Central memory CD8-positive, alpha-beta T cell (primary cell): ENCODE measurements at regions not wholly inside any gene's neighbourhood (a gene's known extent, or its start where the extent isn't known, plus 50 kb on each side); places are given as distances from the start of the nearest gene placed in this dataset.

Experiments used
- ATAC-seq: fragments of 150-1000 bp; cut with Tn5 transposase; replicated peaks from 2 replicates; pipeline ENCODE4 v1.10.0; 2022; ENCODE audit warnings: mild to moderate bottlenecking, moderate FRiP score, moderate number of reproducible peaks; ENCODE audit not compliant: poor library complexity, severe bottlenecking; ENCODE audit errors: extremely low read depth
- DNase-seq, 2 donors: peaks; one replicate each; pipeline ENCODE4 v3.0.0; 2021; ENCODE audit warnings: low spot score in 2 of 2
- H3K27ac Mint-ChIP-seq: one replicate; pipeline ENCODE4 v1.8.0; 2022; ENCODE audit warnings: low read depth, mild to moderate bottlenecking, moderate library complexity, mixed read lengths
- H3K27me3 Mint-ChIP-seq: one replicate; pipeline ENCODE4 v1.8.0; 2022; ENCODE audit warnings: mixed read lengths
- H3K36me3 Mint-ChIP-seq: one replicate; pipeline ENCODE4 v1.8.0; 2022; ENCODE audit warnings: mild to moderate bottlenecking, moderate library complexity, mixed read lengths; ENCODE audit not compliant: insufficient read depth
- H3K4me1 Mint-ChIP-seq: one replicate; pipeline ENCODE4 v1.8.0; 2022; ENCODE audit warnings: mixed read lengths
- H3K4me3 Mint-ChIP-seq: one replicate; pipeline ENCODE4 v1.8.0; 2022; ENCODE audit warnings: mild to moderate bottlenecking, moderate library complexity, mixed read lengths
- H3K9me3 Mint-ChIP-seq: one replicate; pipeline ENCODE4 v1.8.0; 2022; ENCODE audit warnings: mixed read lengths

DNA sequence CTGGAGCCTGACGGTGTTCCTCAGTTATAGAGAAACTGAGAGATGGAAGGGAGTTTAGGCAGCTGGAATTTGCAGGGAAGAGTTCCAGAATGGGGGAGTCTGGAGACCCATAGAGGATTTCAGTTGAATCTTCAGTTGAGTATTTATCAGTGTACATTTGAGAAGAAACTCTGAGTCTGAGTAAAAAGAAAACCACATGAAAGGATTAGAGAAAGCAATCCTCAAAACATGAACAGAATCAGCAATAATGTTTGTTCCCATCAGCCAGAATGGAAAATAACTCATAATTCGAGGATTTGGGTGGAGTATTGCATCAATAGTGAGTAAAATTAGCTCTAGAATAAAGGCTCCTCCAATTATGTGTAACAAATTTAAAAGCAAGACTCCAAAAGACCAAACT is 130.0 kb upstream of the AHR start:
- Mint-ChIP-seq H3K9me3 (no peaks in the 10 kb centered on the region), H3K4me1 (peaks cover 7% of the 10 kb centered on the region), H3K27ac (no peak overlapping the region), H3K4me3 (no peak overlapping the region), H3K36me3 (peaks cover 3% of the 10 kb centered on the region), H3K27me3 (no peaks in the 10 kb centered on the region)
- DNase-seq (no peak), ATAC-seq (no peak)

DNA sequence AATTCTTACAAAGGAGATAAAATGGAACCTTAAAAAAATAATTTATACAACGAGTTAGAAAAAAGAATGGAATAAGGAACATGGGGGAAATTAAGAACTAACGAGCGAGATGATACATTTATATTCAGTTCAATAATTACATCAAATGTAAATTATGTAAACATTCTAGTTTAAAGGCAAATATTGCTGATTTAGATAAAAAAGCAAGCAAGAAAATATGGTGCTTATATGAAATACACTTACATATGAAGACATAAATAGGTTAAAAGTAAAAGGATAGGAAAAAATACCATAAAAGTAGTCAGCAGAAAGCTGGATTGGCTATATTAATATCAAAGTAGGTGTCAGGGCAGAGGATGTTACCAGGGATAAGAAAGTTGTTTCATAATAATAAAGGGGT is 127.0 kb upstream of the AHR start:
- H3K27me3 Mint-ChIP-seq: peaks cover 6% of the 10 kb centered on the region
- H3K27ac Mint-ChIP-seq: no peak overlapping the region
- DNase-seq (no peak), ATAC-seq (no peak)
- no peak overlapping the region for H3K4me3 Mint-ChIP-seq
- H3K9me3 Mint-ChIP-seq: peaks cover 4% of the 10 kb centered on the region
- peaks cover 3% of the 10 kb centered on the region for H3K36me3 Mint-ChIP-seq
- H3K4me1 Mint-ChIP-seq: peaks cover 7% of the 10 kb centered on the region

DNA sequence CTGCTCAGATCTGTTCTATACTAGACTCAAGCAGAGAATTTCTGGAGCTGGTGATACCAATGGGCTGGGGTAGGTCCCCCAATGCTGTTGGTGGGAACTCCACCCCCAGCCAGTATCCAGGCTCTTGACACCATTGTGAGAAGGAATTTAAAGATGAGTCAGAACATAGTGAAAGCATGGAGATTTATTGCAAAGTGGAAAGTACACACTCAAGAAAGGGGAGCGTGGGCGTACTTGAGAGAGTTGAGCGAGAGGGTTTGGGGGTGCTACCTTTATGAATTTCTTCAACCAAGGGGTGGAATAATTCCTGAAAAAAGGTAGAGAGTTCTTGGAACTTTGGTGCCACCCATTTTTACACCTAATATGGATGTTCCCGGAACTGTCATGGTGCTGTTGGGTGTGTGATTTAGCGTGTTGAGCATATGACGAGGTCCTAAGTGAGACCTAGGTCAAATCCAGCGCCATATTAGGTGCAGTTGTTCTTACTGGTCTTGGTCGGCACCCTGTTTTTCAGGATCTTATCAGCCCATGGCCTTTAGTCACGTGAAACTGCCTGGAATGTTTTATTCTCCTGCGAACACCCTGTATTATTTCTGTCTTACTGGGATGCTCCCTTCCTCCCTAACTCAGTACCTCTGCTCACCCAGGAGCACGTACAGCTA is 122.0 kb upstream of the AHR start:
- no peak overlapping the region for H3K27ac Mint-ChIP-seq
- no peaks in the 10 kb centered on the region for H3K36me3 Mint-ChIP-seq
- peaks cover 22% of the 10 kb centered on the region for H3K27me3 Mint-ChIP-seq
- DNase-seq: no peak
- no peak for ATAC-seq
- H3K4me1 Mint-ChIP-seq: no peaks in the 10 kb centered on the region
- H3K9me3 Mint-ChIP-seq: peaks cover 4% of the 10 kb centered on the region
- no peak overlapping the region for H3K4me3 Mint-ChIP-seq

DNA sequence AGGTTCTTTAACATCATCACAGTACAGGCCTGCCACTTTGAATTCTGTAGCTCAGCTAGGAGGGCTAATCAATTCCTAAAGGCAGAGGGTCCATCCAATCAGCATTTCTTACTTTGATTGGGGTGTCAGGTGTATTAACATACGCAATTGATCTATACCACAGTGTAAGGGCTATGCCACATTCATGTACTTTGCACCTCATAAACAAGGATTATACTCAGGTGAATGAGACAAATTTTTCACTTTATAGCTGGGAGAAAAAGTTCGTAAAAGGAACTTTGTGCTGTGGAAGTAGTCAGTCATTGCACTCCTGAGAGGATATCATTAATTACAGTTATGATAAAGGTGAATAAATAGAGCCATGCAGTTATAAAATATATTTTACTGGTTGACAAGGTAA is 119.9 kb upstream of the AHR start:
- no peaks in the 10 kb centered on the region for H3K4me1 Mint-ChIP-seq
- peaks cover 30% of the 10 kb centered on the region for H3K27me3 Mint-ChIP-seq
- peaks cover 4% of the 10 kb centered on the region for H3K9me3 Mint-ChIP-seq
- ATAC-seq (no peak), DNase-seq (no peak)
- H3K27ac Mint-ChIP-seq: no peak overlapping the region
- no peaks in the 10 kb centered on the region for H3K36me3 Mint-ChIP-seq
- no peak overlapping the region for H3K4me3 Mint-ChIP-seq

DNA sequence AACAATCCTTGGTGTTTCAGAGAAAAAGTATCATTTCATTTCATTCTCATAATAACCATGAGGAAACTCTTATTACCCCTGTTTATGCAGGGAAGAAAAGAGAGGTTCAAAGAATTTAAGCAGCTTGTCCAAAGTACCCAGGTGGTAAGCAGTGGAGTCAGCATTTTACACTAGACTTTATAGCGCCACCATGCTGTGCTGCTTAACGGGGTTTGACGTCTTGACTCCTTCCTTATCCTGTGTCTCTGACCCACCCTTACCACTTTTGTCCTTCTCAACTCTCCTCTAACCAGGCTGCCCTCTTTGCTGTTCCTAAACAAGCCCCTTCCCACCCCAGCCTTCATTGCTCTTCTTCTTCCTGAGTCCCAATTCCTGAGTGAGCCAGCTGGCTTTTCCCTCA is 117.0 kb upstream of the AHR start:
- DNase-seq (no peak), ATAC-seq (no peak)
- Mint-ChIP-seq H3K27me3 (peaks cover 23% of the 10 kb centered on the region), H3K4me3 (no peak overlapping the region), H3K4me1 (peaks cover 5% of the 10 kb centered on the region), H3K9me3 (no peaks in the 10 kb centered on the region), H3K27ac (no peak overlapping the region), H3K36me3 (no peaks in the 10 kb centered on the region)

DNA sequence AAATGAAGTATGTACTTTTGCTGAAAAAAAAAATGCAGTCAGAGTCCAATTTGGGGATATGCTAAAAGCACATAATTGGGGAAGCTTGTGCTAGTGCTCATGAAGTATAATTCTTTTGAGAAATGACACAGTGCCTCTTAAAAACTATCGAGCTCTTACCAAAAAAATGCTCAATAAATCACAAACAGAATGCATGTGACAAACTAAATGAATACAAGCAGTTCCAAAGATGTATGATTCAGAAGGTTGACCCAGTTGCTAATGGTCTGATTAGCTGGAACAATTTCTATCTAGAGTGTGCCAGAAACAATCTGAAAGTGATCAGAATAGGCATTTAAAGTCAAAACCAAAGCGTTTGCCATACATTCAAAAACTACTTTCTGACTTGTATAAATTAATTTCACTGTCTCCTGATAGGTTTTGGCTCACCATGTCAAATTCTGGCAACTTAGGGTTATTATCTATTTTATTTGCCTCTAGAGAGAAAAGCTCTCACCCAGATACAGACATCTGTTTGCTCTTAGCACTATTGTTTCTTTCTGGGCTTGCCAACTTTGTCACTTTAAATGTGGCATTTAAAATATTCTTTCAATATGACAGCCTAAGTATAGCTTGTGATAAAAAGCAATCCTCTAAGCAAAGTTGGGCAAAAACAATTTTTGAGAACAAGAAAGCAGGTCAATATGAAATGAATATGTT is 114.7 kb upstream of the AHR start:
- DNase-seq: no peak
- Mint-ChIP-seq H3K9me3 (no peaks in the 10 kb centered on the region), H3K27me3 (peaks cover 19% of the 10 kb centered on the region), H3K4me1 (peaks cover 5% of the 10 kb centered on the region), H3K4me3 (no peak overlapping the region), H3K36me3 (no peaks in the 10 kb centered on the region), H3K27ac (no peak overlapping the region)
- no peak for ATAC-seq

DNA sequence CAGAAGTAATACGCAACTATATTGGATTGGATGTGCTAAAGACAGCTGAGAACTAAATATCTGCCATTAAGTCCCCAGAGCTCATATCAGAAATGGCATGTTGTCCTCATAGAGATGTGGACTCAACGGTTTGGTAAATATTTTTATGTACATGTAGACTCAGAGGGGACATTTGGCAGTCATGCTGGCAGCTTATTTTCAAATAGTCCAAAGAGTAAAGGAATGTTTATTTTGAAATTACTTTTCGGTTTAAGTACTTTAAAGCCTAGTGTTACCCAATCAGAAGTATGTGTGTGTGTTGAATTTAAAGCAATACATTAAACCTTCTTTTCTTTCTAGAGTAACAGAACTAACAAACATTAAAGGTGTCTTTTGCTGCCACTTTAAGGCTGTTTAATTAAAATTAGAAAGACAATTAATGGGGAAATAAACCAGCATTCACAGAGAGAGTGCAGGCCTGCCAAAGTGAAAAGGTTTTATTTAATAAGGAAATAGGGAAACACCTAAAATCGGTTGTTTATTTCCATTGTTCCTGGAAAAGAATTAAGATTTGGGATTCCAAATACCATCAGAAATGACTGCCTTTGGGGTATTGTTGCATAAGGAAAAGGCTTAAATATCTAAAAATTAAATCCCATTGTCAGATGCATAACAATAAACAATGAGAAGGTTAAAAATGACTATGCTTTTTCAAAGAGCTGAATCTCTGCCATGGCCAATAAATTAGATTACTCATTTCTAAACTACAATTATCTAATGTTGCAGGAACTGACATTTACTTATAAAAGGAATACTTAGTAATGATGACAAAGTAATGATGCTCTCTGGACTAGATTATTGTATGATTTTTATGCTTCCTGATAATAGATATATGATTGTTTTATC is 113.4 kb upstream of the AHR start:
- no peak for ATAC-seq
- Mint-ChIP-seq H3K4me1 (peaks cover 5% of the 10 kb centered on the region), H3K9me3 (no peaks in the 10 kb centered on the region), H3K27ac (no peak overlapping the region), H3K36me3 (no peaks in the 10 kb centered on the region), H3K4me3 (no peak overlapping the region), H3K27me3 (peaks cover 19% of the 10 kb centered on the region)
- DNase-seq: no peak

DNA sequence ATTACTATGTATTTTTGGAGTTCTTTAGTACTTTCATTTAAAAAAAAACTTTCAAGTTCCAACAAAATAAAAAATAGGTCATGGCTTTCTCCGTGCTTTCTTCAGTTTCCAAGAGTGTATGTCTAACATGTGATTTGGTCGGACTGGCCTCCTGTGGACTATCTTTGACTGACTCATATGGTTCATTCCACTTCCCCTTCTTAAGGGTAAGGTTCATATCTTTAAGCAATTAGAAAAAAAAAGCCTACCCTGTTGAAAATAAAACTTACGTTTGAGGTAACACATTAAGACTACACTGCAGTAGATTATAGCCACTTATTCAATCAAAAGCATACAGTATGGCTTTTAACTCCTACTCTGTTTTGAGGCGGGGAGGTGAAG is 112.8 kb upstream of the AHR start:
- ATAC-seq (no peak), DNase-seq (no peak)
- Mint-ChIP-seq H3K9me3 (no peaks in the 10 kb centered on the region), H3K4me3 (no peak overlapping the region), H3K4me1 (peaks cover 5% of the 10 kb centered on the region), H3K27me3 (peaks cover 16% of the 10 kb centered on the region), H3K36me3 (no peaks in the 10 kb centered on the region), H3K27ac (no peak overlapping the region)

DNA sequence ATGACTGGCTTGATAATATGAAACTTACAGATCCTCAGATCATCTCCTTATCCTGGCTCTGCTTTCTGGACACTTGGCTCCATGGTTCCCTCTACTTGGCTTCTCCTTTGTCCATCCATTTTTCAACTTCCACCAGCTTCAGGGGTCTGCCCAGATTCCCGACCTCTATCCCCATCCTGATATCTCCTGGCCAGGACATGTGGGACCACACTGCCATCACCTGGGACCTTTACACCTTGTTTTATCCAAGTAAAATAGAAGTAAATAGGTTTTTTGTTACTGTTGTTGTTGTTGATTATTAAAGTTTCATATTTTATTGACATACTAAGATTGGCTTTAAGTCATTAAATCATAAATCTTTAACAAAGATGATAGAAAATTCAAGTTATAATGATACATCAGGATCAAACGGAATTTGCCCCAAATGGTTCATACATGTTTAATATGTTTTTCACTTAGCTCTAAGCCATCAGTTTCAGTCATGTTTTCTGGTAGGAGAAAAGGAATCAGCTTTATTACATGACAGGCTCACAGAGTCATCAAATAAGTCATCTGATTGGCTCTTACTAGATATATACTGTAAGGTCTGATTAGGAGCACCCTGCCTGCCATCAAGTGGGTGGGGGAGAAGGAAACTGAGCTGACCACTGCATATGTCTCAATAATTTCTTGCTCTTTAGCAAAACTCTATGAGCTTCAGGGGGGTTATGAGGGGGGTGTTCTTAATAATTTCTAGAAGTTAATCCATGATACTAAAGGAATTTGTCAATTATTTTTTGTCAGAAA is 111.5 kb upstream of the AHR start:
- Mint-ChIP-seq H3K4me3 (no peak overlapping the region), H3K27ac (no peak overlapping the region)

DNA sequence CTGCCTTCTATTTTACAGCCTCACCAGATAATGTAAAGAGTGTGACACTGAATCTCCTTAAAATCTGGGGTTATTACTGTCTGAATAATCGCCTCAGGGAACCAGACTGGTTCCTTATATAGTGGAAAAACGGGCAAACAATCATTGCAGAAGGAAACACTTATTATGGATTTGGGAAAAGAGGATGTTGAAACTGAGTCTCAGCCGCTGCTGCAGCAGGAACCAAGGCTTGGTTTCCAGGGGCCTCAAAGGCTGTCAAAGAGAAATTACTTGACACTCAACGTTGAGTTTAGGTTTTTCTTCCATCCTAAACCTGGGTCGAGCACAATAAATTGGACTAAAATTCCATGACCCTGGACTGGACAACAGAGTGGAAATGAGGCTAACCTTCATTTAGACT is 103.8 kb upstream of the AHR start:
- H3K27ac Mint-ChIP-seq: no peak overlapping the region
- peaks cover 2% of the 10 kb centered on the region for H3K36me3 Mint-ChIP-seq
- no peak overlapping the region for H3K4me3 Mint-ChIP-seq
- ATAC-seq (no peak), DNase-seq (no peak)
- H3K27me3 Mint-ChIP-seq: no peaks in the 10 kb centered on the region
- H3K9me3 Mint-ChIP-seq: no peaks in the 10 kb centered on the region
- peaks cover 11% of the 10 kb centered on the region for H3K4me1 Mint-ChIP-seq

More for the DNA sequence above, 111.5 kb upstream of the AHR start:
- peaks cover 4% of the 10 kb centered on the region for H3K27me3 Mint-ChIP-seq
- ATAC-seq (no peak), DNase-seq (no peak)
- H3K36me3 Mint-ChIP-seq: no peaks in the 10 kb centered on the region
- H3K4me1 Mint-ChIP-seq: peaks cover 5% of the 10 kb centered on the region
- H3K9me3 Mint-ChIP-seq: no peaks in the 10 kb centered on the region

DNA sequence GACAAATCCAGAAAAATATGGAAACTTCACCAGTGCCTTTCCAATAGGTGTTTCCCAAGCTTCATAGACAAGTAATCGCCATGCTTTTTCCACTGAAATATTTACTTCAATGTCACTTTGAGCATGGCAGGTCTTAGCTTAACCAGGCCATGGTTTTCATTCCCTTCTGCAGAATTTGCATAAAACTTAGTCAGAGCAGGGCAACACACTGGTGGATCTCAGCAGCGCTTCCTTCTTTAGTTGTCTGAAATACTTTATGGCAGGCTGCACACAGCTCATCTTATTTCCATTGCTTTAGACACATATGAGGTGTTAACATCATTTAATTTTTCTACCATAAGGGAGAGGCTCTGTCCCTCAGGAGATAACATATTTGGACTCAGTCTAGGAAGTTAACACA is 102.9 kb upstream of the AHR start:
- H3K27ac Mint-ChIP-seq: no peak overlapping the region

DNA sequence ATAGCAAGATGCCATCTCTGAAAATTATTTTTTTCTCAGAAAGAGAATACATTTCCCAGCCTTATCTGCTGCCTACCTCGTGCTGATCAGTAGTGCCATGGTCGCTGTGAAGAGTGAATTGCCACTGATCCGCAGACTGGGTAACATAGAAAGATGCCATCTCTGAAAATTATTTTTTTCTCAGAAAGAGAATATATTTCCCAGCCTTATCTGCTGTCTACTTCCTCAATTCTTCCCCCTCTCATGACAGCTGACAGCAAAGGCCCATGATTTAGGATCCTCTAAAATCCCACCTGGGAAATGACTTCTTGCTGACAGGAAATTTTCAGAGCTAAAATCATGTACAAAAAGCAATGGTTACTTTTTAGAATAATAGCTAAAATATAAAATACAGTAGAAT is 92.5 kb upstream of the AHR start:
- Mint-ChIP-seq H3K27ac (no peak overlapping the region), H3K27me3 (no peaks in the 10 kb centered on the region), H3K4me1 (no peaks in the 10 kb centered on the region), H3K4me3 (no peak overlapping the region), H3K9me3 (no peaks in the 10 kb centered on the region), H3K36me3 (no peaks in the 10 kb centered on the region)
- DNase-seq: no peak
- ATAC-seq: no peak

More for the DNA sequence above, 102.9 kb upstream of the AHR start:
- Mint-ChIP-seq H3K36me3 (peaks cover 2% of the 10 kb centered on the region), H3K4me1 (peaks cover 11% of the 10 kb centered on the region), H3K27me3 (no peaks in the 10 kb centered on the region), H3K4me3 (no peak overlapping the region), H3K9me3 (no peaks in the 10 kb centered on the region)
- no peak for DNase-seq
- no peak for ATAC-seq
